Activated T-helper 2 cell treated with anti-CD3 and anti-CD28 coated beads, Interferon-gamma antibody, Interleukin-2, Interleukin-4, amounts not matched to agents 10 μg/mL and 5 μg/mL and 100 μg/mL, durations not matched to agents 14 hours and 24 hours and 36 hours (primary cell): ENCODE measurements at regions not wholly inside any gene's neighbourhood (a gene's known extent, or its start where the extent isn't known, plus 50 kb on each side); places are given as distances from the start of the nearest gene placed in this dataset.

ENCODE experiments used
- DNase-seq: peaks from one replicate; pipeline ENCODE4 v3.0.0; 2021; ENCODE audit warnings: low spot score
- H3K27ac Mint-ChIP-seq: one replicate; pipeline ENCODE4 v1.8.0; 2021; ENCODE audit warnings: mixed read lengths
- H3K27me3 Mint-ChIP-seq: one replicate; pipeline ENCODE4 v1.8.0; 2021; ENCODE audit warnings: low read depth, mixed read lengths
- H3K36me3 Mint-ChIP-seq: one replicate; pipeline ENCODE4 v1.8.0; 2021; ENCODE audit warnings: low read depth, mixed read lengths
- H3K4me1 Mint-ChIP-seq: one replicate; pipeline ENCODE4 v1.8.0; 2021; ENCODE audit warnings: low read depth, mixed read lengths
- H3K4me3 Mint-ChIP-seq: one replicate; pipeline ENCODE4 v1.8.0; 2021; ENCODE audit warnings: low read depth, mild to moderate bottlenecking, moderate library complexity, mixed read lengths
- H3K9me3 Mint-ChIP-seq: one replicate; pipeline ENCODE4 v1.8.0; 2021; ENCODE audit warnings: mixed read lengths
- intact Hi-C: fragments of 100-400 bp; cut with micrococcal nuclease; formaldehyde crosslinking; loops from one replicate; pipeline ENCODE4 v1.15.1; 2023

DNA sequence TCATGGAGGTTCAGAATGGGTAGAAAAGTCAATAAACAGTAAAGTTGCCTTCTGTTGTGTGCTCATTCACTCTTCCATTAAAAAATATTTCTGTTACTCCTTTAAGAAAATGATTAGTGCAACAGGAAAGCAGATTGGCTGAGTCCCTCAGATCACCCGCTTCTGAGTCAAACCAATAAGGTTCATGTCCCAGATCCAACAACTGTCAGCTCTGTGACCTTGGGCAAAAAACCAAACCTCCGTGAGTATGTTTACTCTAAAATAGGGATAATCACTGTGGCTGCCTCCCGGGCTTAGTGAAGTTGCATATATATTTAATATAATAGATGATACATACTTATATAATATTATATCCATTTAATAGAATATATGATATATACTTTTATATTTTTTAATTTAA lies 698.5 kb upstream of the RBFOX1 start:
- DNase-seq: no peak
- H3K9me3 Mint-ChIP-seq: no peaks in the 10 kb centered on the region
- H3K27me3 Mint-ChIP-seq: no peaks in the 10 kb centered on the region
- H3K4me1 Mint-ChIP-seq: no peaks in the 10 kb centered on the region
- H3K36me3 Mint-ChIP-seq: no peaks in the 10 kb centered on the region
- H3K4me3 Mint-ChIP-seq: no peak overlapping the region
- intact Hi-C loops: no loop called here
- no peak overlapping the region for H3K27ac Mint-ChIP-seq

DNA sequence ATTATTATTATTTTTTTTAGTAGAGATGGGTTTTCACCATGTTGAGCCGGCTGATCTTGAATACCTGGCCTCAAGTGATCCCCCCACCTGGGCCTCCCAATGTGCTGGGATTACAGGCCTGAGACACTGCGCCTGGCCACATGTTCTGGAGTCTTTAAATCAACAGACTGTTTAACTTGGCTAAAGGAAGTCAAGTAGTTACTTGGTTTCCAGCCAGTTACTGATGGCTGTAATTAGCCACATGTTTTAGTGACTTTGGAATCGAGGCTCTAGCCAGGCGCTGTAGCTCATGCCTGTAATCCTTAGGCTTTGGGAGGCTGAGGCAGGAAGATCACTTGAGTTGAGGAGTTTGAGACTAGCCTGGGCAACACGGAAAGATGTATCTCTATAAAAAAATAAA lies 699.2 kb upstream of the RBFOX1 start:
- no peak for DNase-seq
- Mint-ChIP-seq H3K4me3 (no peak overlapping the region), H3K4me1 (no peaks in the 10 kb centered on the region), H3K9me3 (no peaks in the 10 kb centered on the region), H3K27me3 (no peaks in the 10 kb centered on the region), H3K27ac (no peak overlapping the region), H3K36me3 (no peaks in the 10 kb centered on the region)
- intact Hi-C loops: no loop called here

DNA sequence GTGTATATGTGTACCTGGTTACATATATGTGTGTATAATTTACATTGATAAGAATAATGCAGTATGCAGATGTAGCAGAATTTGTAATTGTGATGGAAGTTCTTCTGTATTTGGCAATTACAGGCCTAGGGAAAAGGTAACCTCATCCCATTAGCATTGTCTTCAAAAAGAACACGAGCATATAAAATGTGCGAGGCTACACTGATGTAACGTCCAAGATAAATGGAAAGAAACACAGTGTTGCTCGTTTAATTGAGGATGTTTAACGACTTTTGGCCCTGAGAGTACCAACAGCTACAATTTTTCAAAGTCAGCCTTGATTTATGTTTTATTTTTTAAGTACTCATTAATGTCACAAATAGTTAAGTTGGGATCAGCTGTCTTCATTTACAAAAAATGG lies 703.5 kb upstream of the RBFOX1 start:
- intact Hi-C loops: no loop called here
- Mint-ChIP-seq H3K4me1 (no peaks in the 10 kb centered on the region), H3K27ac (no peak overlapping the region), H3K9me3 (peaks cover 11% of the 10 kb centered on the region), H3K4me3 (no peak overlapping the region), H3K36me3 (no peaks in the 10 kb centered on the region), H3K27me3 (no peaks in the 10 kb centered on the region)
- DNase-seq: no peak

DNA sequence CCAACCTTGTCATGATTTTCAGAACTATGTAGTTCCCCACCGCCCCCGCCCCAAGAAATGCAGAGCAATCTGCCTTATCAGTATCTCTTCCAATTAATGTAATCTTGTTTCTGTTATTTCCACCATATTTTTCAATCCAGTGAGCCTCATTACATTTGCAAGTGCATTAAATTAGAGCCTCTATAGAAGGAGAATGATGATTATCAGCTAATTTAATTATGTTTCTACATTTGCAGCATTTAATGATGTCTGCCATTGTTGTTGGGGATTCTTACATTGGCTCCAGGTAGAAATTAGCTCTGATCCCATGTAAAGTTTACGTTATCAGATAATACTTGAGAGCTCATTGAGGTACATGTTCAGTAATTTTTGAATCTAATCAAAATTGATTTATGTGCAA lies 707.0 kb upstream of the RBFOX1 start:
- no peaks in the 10 kb centered on the region for H3K27me3 Mint-ChIP-seq
- H3K27ac Mint-ChIP-seq: no peak overlapping the region
- H3K4me1 Mint-ChIP-seq: no peaks in the 10 kb centered on the region
- no peaks in the 10 kb centered on the region for H3K36me3 Mint-ChIP-seq
- intact Hi-C loops: no loop called here
- peaks cover 22% of the 10 kb centered on the region for H3K9me3 Mint-ChIP-seq
- no peak overlapping the region for H3K4me3 Mint-ChIP-seq
- DNase-seq: no peak

DNA sequence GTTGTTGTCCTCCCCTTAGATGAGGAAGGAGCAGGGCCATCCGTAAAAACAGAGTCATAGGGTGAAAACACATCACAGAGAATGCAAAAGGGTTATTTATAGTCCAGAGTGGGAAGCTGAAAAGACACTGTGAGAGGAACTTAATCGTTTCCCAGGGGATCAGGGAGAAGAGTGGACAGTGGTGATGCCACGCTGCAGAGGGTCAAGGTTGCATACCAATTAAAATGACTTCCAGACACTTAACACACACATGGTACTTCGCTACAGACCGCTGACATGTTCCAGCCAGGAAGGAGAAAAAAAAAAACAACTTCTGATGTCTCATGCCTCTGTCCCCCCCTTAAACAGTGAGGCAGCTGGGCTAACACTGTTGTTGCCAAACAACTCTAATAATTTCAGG lies 713.8 kb upstream of the RBFOX1 start:
- H3K27ac Mint-ChIP-seq: no peak overlapping the region
- no peaks in the 10 kb centered on the region for H3K4me1 Mint-ChIP-seq
- H3K9me3 Mint-ChIP-seq: peaks cover 29% of the 10 kb centered on the region
- no peak for DNase-seq
- intact Hi-C loops: no loop called here
- no peaks in the 10 kb centered on the region for H3K36me3 Mint-ChIP-seq
- H3K4me3 Mint-ChIP-seq: no peak overlapping the region
- H3K27me3 Mint-ChIP-seq: no peaks in the 10 kb centered on the region

DNA sequence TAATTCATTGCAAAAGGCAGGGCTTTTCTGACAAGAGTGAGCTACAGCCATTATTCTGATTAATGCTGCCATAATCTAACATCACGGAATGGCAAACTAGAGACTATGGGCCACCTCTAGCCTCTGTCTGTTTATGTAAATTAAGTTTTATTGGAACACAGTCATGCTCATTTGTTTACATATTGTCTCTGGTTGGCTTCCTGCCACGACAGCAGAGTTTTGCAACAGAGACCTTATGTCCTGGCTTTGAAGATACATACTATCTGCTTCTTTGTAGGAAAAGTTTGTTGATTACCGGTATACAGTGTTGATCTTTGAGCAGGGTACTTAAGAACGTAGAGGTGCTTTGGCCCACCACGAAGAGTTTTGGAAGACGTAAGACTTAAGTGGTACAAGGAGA lies 715.9 kb upstream of the RBFOX1 start:
- H3K4me3 Mint-ChIP-seq: no peak overlapping the region
- no peaks in the 10 kb centered on the region for H3K27me3 Mint-ChIP-seq
- no peak for DNase-seq
- H3K9me3 Mint-ChIP-seq: peaks cover 30% of the 10 kb centered on the region
- H3K4me1 Mint-ChIP-seq: no peaks in the 10 kb centered on the region
- intact Hi-C loops: no loop called here
- H3K27ac Mint-ChIP-seq: no peak overlapping the region
- H3K36me3 Mint-ChIP-seq: no peaks in the 10 kb centered on the region

DNA sequence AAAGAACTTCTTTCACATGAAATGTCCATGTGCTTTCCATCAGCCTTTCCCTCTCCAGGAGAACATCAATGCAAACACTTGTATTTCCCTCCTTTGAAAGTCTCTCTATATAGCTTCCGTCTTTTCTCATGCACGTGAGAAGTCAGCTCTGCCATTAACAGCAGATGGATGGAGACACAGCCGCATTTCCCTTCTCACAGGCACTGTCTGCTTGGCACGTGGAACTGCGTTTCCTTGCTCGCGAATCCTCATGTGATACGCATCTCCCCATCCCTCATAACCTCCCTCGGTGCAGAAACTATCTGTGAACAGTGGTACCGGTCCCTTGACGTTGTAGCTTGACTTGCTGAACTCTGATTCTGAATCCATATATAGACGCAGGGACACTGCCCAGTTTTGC lies 717.0 kb upstream of the RBFOX1 start:
- intact Hi-C loops: no loop called here
- no peaks in the 10 kb centered on the region for H3K4me1 Mint-ChIP-seq
- H3K27me3 Mint-ChIP-seq: no peaks in the 10 kb centered on the region
- H3K27ac Mint-ChIP-seq: no peak overlapping the region
- no peak for DNase-seq
- no peak overlapping the region for H3K4me3 Mint-ChIP-seq
- no peaks in the 10 kb centered on the region for H3K36me3 Mint-ChIP-seq
- H3K9me3 Mint-ChIP-seq: peaks cover 34% of the 10 kb centered on the region

DNA sequence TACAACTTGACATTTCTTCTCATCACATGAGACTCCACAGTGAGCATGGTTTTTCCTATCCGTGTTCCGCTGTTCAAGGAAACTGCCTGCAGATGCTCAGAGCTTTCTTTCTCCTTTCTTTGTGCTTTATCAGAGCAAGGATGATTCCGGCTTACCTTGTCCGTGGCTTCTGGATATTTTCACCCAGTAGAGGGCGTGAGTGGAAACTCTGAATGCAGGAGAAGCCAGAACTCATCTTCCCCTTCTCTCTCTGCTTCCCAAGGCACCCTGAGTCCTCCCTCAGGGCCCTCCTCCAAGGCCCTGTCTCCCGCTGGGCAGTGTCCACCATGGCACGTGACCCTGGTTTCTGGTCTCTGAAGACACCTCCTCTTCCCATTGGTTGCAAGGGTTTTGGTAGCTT lies 721.1 kb upstream of the RBFOX1 start:
- no peak for DNase-seq
- Mint-ChIP-seq H3K27me3 (no peaks in the 10 kb centered on the region), H3K4me3 (no peak overlapping the region), H3K36me3 (no peaks in the 10 kb centered on the region), H3K9me3 (peaks cover 25% of the 10 kb centered on the region), H3K4me1 (no peaks in the 10 kb centered on the region), H3K27ac (no peak overlapping the region)
- intact Hi-C loops: no loop called here

DNA sequence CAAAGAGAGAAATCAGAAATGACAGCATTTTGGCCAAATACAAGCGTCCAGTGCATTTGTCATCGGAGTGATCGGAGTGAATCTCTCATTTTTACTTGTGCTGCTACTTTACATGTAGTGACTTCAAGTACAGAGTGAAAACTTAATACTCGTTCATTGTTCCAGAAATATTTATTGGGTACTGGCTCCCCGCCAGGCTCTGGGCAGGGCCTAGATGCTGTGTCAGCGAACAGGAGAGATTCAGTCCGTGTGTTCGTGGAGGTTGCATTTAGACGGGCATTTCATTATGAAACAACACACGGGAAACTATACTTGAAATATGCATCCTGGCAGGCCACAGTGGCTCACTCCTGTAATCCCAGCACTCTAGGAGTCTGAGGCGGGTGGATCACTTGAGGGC lies 727.2 kb upstream of the RBFOX1 start:
- no peak overlapping the region for H3K27ac Mint-ChIP-seq
- intact Hi-C loops: no loop called here
- DNase-seq: no peak
- H3K4me3 Mint-ChIP-seq: no peak overlapping the region
- H3K9me3 Mint-ChIP-seq: peaks cover 20% of the 10 kb centered on the region
- no peaks in the 10 kb centered on the region for H3K4me1 Mint-ChIP-seq
- no peaks in the 10 kb centered on the region for H3K27me3 Mint-ChIP-seq
- no peaks in the 10 kb centered on the region for H3K36me3 Mint-ChIP-seq

DNA sequence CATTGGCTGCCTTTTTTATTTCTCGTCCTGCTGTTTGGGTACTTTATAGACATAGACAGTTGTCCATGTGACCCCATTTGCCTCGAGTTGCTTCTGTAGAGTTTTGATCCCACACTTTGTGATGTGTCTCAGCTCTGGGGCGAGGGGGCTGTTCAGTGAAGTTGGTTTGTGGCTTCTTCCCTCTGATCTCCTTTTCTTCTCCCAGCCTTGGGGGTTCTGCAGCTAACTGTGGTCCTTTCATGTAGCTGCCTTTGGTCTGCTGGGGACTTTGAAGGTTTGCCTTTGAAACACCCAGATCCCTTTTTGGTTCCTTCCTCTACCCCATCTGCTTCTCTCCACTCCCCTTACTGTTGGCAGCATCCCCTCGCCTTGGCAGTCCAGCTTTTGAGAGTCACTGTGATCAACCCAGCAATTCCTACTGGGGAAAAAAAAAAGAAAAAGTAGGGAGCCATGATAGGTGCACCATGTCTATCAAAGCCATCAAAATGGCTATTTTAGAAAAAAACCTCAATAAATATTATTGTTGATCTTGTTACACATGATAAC lies 728.8 kb upstream of the RBFOX1 start:
- Mint-ChIP-seq H3K9me3 (peaks cover 15% of the 10 kb centered on the region), H3K4me1 (no peaks in the 10 kb centered on the region), H3K4me3 (no peak overlapping the region), H3K27ac (no peak overlapping the region), H3K36me3 (no peaks in the 10 kb centered on the region), H3K27me3 (no peaks in the 10 kb centered on the region)
- no peak for DNase-seq
- intact Hi-C loops: no loop called here

DNA sequence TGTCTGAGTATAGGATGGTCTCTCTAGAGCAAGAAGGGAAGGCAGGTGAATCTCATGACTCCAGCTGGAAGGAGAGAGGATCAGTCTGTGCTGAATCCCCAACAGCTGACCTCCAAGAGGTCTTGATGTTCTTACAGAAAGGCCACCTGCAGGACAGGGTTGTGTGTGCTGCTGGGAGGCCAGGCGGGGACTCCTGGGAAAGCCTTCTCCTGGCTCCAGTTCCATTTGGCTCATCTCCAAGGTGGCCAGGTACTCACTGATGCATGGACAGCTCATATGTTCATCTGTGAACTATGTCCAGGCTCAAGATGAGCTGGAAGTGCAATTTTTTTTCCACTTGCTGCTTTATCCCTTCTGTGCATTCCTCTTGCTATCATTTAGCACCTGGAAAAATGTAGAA lies 730.2 kb upstream of the RBFOX1 start:
- H3K27me3 Mint-ChIP-seq: no peaks in the 10 kb centered on the region
- no peak overlapping the region for H3K27ac Mint-ChIP-seq
- DNase-seq: no peak
- no peaks in the 10 kb centered on the region for H3K36me3 Mint-ChIP-seq
- intact Hi-C loops: no loop called here
- H3K4me3 Mint-ChIP-seq: no peak overlapping the region
- H3K4me1 Mint-ChIP-seq: no peaks in the 10 kb centered on the region
- H3K9me3 Mint-ChIP-seq: peaks cover 10% of the 10 kb centered on the region

DNA sequence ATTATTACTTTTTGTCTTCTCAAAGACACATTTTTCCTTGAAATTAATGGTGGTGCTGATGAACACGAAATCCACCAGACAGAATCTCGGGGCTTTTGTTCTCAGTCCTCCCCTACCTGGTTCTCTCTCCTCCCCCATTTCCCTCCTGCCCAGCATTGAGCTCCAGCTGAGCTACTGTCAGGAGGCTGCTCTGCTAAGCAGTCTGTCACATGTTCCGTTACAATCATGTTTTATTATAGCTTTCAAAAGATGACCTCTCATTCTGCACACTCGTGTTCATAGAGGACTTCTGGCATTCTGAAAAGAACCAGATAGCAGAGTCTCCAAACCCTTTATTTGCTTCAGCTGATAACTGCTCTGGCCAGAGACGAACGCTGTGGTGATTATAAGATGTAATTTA lies 732.5 kb upstream of the RBFOX1 start:
- no peak overlapping the region for H3K27ac Mint-ChIP-seq
- intact Hi-C loops: no loop called here
- H3K4me1 Mint-ChIP-seq: no peaks in the 10 kb centered on the region
- no peaks in the 10 kb centered on the region for H3K36me3 Mint-ChIP-seq
- no peak for DNase-seq
- H3K27me3 Mint-ChIP-seq: no peaks in the 10 kb centered on the region
- peaks cover 10% of the 10 kb centered on the region for H3K9me3 Mint-ChIP-seq
- H3K4me3 Mint-ChIP-seq: no peak overlapping the region

DNA sequence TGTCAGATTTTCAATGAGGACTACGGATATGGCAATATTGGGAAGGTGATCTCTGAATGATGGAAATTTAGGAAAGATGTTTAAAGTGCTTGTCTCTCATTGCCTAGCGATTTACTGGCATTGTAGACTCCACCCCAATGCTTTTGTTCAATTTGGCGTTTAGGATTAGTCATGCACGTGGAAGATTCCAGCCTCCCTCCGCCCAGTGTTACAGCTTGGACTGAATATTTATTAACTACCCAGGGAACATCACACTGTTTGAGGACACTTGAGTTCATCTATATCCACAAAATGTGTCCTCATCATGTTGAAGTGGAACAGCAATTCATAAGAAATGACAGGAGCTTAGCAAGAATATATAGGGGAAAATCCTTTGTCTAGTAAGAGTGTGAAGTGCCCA lies 738.8 kb upstream of the RBFOX1 start:
- H3K4me3 Mint-ChIP-seq: no peak overlapping the region

DNA sequence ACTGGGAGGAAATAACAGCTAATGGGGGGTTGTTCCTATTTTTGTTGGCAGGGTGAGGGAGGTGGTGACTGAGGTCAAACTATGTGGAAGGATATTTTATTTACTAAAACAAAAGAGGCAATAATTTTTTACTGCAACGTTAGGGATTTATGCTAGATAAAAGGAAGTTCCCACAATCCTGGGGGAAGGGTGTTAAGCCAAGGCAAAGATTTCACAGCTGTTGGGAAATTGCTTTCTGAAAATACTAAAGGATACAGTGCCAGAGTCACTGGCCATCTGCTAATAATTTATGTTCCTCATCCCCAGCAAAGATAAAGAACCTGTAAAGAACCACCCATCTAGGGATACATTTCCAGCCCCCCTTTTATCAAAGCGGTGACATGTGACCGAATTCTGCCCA lies 756.0 kb upstream of the RBFOX1 start:
- Mint-ChIP-seq H3K4me1 (no peaks in the 10 kb centered on the region), H3K36me3 (no peaks in the 10 kb centered on the region), H3K4me3 (no peak overlapping the region), H3K27me3 (no peaks in the 10 kb centered on the region), H3K27ac (no peak overlapping the region), H3K9me3 (peaks cover 14% of the 10 kb centered on the region)
- intact Hi-C loops: no loop called here
- DNase-seq: no peak

More for the DNA sequence above, 738.8 kb upstream of the RBFOX1 start:
- Mint-ChIP-seq H3K27me3 (no peaks in the 10 kb centered on the region), H3K27ac (no peak overlapping the region), H3K9me3 (peaks cover 11% of the 10 kb centered on the region), H3K4me1 (no peaks in the 10 kb centered on the region), H3K36me3 (no peaks in the 10 kb centered on the region)
- intact Hi-C loops: no loop called here
- no peak for DNase-seq
